Brain microvascular endothelial cell (primary cell): ENCODE measurements at regions not wholly inside any gene's neighbourhood (a gene's known extent, or its start where the extent isn't known, plus 50 kb on each side); places are given as distances from the start of the nearest gene placed in this dataset.

ENCODE experiments used
- DNase-seq: peaks from one replicate; pipeline ENCODE4 v3.0.0-alpha.2; 2020
- H3K27ac ChIP-seq: fragments of 250-450 bp; sonication (Bioruptor Pico); 2 replicates; pipeline ENCODE4 v1.5.1; 2020; ENCODE audit warnings: mild to moderate bottlenecking, moderate library complexity
- H3K27me3 ChIP-seq: fragments of 250-450 bp; sonication (Bioruptor Pico); replicated peaks from 2 replicates; pipeline ENCODE4 v1.5.1; 2020; ENCODE audit warnings: mild to moderate bottlenecking
- H3K36me3 ChIP-seq: fragments of 250-450 bp; sonication (Bioruptor Pico); replicated peaks from 2 replicates; pipeline ENCODE4 v1.5.1; 2020; ENCODE audit warnings: mild to moderate bottlenecking
- H3K4me3 ChIP-seq: 2 replicates; pipeline ENCODE4 v1.5.1; 2011; ENCODE audit warnings: low read depth, mild to moderate bottlenecking, control low read depth, low read length, moderate library complexity
- CTCF ChIP-seq: IDR thresholded peaks from 2 replicates; pipeline ENCODE4 v1.5.1; 2011; ENCODE audit warnings: low read depth, mild to moderate bottlenecking, moderate library complexity, low read length, control low read depth, inconsistent platforms; ENCODE audit errors: missing control alignments
- in situ Hi-C: cut with HindIII; loops from 2 replicates; pipeline ENCODE4 v1.10.0; 2017; ENCODE audit warnings: low sequenced_read_pairs, low pct_ligation_motif_present

- DNase-seq = no peak
- in situ Hi-C loops = no loop called here
- no peak for TF ChIP-seq CTCF
- Histone ChIP-seq H3K36me3 (no peaks in the 10 kb centered on the region), H3K27me3 (no peaks in the 10 kb centered on the region), H3K27ac (no peak overlapping the region), H3K4me3 (no peak overlapping the region)
Measured at GRCh38 chr2:103103678-103104077, 341.8 kb downstream of the TMEM182 start.

GRCh38 chr2:103119352-103119751 lies 357.5 kb downstream of the TMEM182 start:
- DNase-seq = no peak
- Histone ChIP-seq H3K27me3 (no peaks in the 10 kb centered on the region), H3K36me3 (no peaks in the 10 kb centered on the region), H3K27ac (no peak overlapping the region), H3K4me3 (no peak overlapping the region)
- in situ Hi-C loops = no loop called here
- TF ChIP-seq CTCF = no peak

- no peak for TF ChIP-seq CTCF
- in situ Hi-C loops = no loop called here
- DNase-seq = no peak
- H3K4me3 ChIP-seq = no peak overlapping the region
- no peak overlapping the region for H3K27ac ChIP-seq
- H3K36me3 ChIP-seq = no peaks in the 10 kb centered on the region
- no peaks in the 10 kb centered on the region for H3K27me3 ChIP-seq
Measured at GRCh38 chr2:103121106-103121505, 359.3 kb downstream of the TMEM182 start.

GRCh38 chr2:103123516-103123915 lies 361.7 kb downstream of the TMEM182 start:
- no peak for TF ChIP-seq CTCF
- H3K27me3 ChIP-seq = no peaks in the 10 kb centered on the region
- no peak overlapping the region for H3K4me3 ChIP-seq
- H3K36me3 ChIP-seq = no peaks in the 10 kb centered on the region
- no peak overlapping the region for H3K27ac ChIP-seq
- DNase-seq = no peak
- in situ Hi-C loops = no loop called here

GRCh38 chr2:103130857-103131256 lies 369.0 kb downstream of the TMEM182 start:
- Histone ChIP-seq H3K27me3 (no peaks in the 10 kb centered on the region), H3K27ac (no peak overlapping the region), H3K4me3 (no peak overlapping the region), H3K36me3 (no peaks in the 10 kb centered on the region)
- DNase-seq = no peak
- no peak for TF ChIP-seq CTCF
- in situ Hi-C loops = no loop called here

- in situ Hi-C loops = no loop called here
- no peaks in the 10 kb centered on the region for H3K27me3 ChIP-seq
Measured at GRCh38 chr2:103132536-103133217, 370.8 kb downstream of the TMEM182 start.

More at GRCh38 chr2:103132536-103133217, 370.8 kb downstream of the TMEM182 start:
- H3K4me3 ChIP-seq = no peak overlapping the region
- no peak for DNase-seq
- TF ChIP-seq CTCF = no peak
- no peaks in the 10 kb centered on the region for H3K36me3 ChIP-seq
- H3K27ac ChIP-seq = no peak overlapping the region
